HCT116 (cell line): ENCODE measurements at regions not wholly inside any gene's neighbourhood (a gene's known extent, or its start where the extent isn't known, plus 50 kb on each side); places are given as distances from the start of the nearest gene placed in this dataset.

Source experiments
- ATAC-seq: fragments of 200-7000 bp; cut with Tn5 transposase; 2 replicates; pipeline ENCODE4 v1.9.1; 2020; ENCODE audit warnings: mild to moderate bottlenecking, moderate library complexity
- BruUV-seq: library from RNA; stranded (reverse); fragments of 400-500 nt; replicated peaks from 2 replicates; lab custom pipeline; 2021; lab: Mats Ljungman, UMichigan
- CTCF ChIA-PET: fragments of 300-600 bp; sonication (Branson Sonifier 250); formaldehyde crosslinking; loops from one replicate; lab custom pipeline; 2021; ENCODE audit warnings: antibody characterized with exemption; lab: Charles Lee
- POLR2A ChIA-PET: fragments of 300-600, 350-600 bp; sonication (Branson Sonifier 250); formaldehyde crosslinking; loops from one replicate; lab custom pipeline; 2021; ENCODE audit warnings: antibody characterized with exemption; lab: Charles Lee
- RAD21 ChIA-PET, 2 experiments: fragments of 300-600 bp; sonication (Branson Sonifier 250); formaldehyde crosslinking; loops; one replicate each; lab custom pipeline; 2023; ENCODE audit warnings: low total read pairs in 2 of 2; ENCODE audit not compliant: uncharacterized antibody in 2 of 2, unreplicated experiment in 2 of 2, low non-redundant PET in 1 of 2; lab: Charles Lee
- DNase-seq: peaks from one replicate; pipeline ENCODE4 v3.0.0-alpha.2; 2010; ENCODE audit warnings: low read depth, low spot score
- H2AFZ ChIP-seq: fragments of 200-600 bp; shearing (Covaris generic), sonication (generic); 2 replicates; pipeline ENCODE4 v1.6.1; 2017; ENCODE audit warnings: low read depth, mixed run types, mixed read lengths, antibody characterized with exemption, low read length; ENCODE audit not compliant: poor library complexity, severe bottlenecking
- H3K27ac ChIP-seq: 2 replicates; pipeline ENCODE4 v1.5.1; 2012; ENCODE audit warnings: low read depth, low read length
- H3K27me3 ChIP-seq: fragments of 200-600 bp; sonication (generic); 2 replicates; pipeline ENCODE4 v1.6.1; 2016; ENCODE audit warnings: mixed run types, low read length, mixed read lengths; ENCODE audit not compliant: insufficient read depth
- H3K36me3 ChIP-seq, 2 experiments: fragments of 200-500 bp in 1 of 2; fragments of 200-600 bp in 1 of 2; sonication (Bioruptor generic) in 1 of 2; sonication (generic) in 1 of 2; 2 replicates each; pipeline versions ENCODE4 v1.5.1 to v1.6.1; 2014 to 2016; ENCODE audit warnings: low read length in 2 of 2, inconsistent platforms in 1 of 2, mixed read lengths in 1 of 2, mixed run types in 1 of 2; ENCODE audit not compliant: insufficient read depth in 2 of 2, control insufficient read depth in 1 of 2
- H3K4me1 ChIP-seq, 2 experiments: fragments of 200-600 bp in 1 of 2; sonication (generic) in 1 of 2; 2 replicates each; pipeline versions ENCODE4 v1.5.1 to v1.6.1; 2012 to 2017; ENCODE audit warnings: low read length in 2 of 2, inconsistent platforms in 1 of 2, mild to moderate bottlenecking in 1 of 2, mixed read lengths in 1 of 2, mixed run types in 1 of 2, moderate library complexity in 1 of 2; ENCODE audit not compliant: insufficient read depth in 2 of 2, control insufficient read depth in 1 of 2
- H3K4me2 ChIP-seq: fragments of 200-600 bp; sonication (generic); 2 replicates; pipeline ENCODE4 v1.6.1; 2017; ENCODE audit warnings: mixed run types, low read length, mixed read lengths
- H3K4me3 ChIP-seq, 2 experiments: fragments of 200-600 bp in 1 of 2; sonication (generic) in 1 of 2; replicated peaks in 1 of 2; 2 replicates each; pipeline ENCODE4 v1.5.1; 2011 to 2016; ENCODE audit warnings: low read length in 2 of 2, control low read depth in 1 of 2, low read depth in 1 of 2, mild to moderate bottlenecking in 1 of 2, mixed read lengths in 1 of 2, mixed run types in 1 of 2
- H3K79me2 ChIP-seq: fragments of 200-600 bp; sonication (generic); 2 replicates; pipeline ENCODE4 v1.6.1; 2017; ENCODE audit warnings: mild to moderate bottlenecking, mixed run types, low read length, moderate library complexity, mixed read lengths; ENCODE audit not compliant: insufficient read depth
- H3K9ac ChIP-seq: fragments of 200-600 bp; sonication (generic); 2 replicates; pipeline ENCODE4 v1.6.1; 2016; ENCODE audit warnings: low read length, mixed read lengths
- H3K9me2 ChIP-seq: fragments of 200-600 bp; sonication (generic), shearing (Covaris generic); 2 replicates; pipeline ENCODE4 v1.6.1; 2017; ENCODE audit warnings: mixed run types, mild to moderate bottlenecking, moderate library complexity; ENCODE audit not compliant: insufficient read depth
- H3K9me3 ChIP-seq, 2 experiments: fragments of 200-500 bp in 1 of 2; fragments of 200-600 bp in 1 of 2; sonication (Bioruptor generic) in 1 of 2; sonication (generic) in 1 of 2; 2 replicates each; pipeline ENCODE4 v1.6.1; 2014 to 2017; ENCODE audit warnings: low read length in 2 of 2, mixed read lengths in 2 of 2, inconsistent platforms in 1 of 2, low read depth in 1 of 2, mild to moderate bottlenecking in 1 of 2, mixed run types in 1 of 2, moderate library complexity in 1 of 2; ENCODE audit not compliant: control insufficient read depth in 1 of 2, insufficient read depth in 1 of 2
- H4K20me1 ChIP-seq: fragments of 200-600 bp; sonication (generic), shearing (Covaris generic); 2 replicates; pipeline ENCODE4 v1.6.1; 2017; ENCODE audit warnings: mixed run types, mild to moderate bottlenecking, moderate library complexity; ENCODE audit not compliant: insufficient read depth
- ATF3 ChIP-seq: IDR thresholded peaks from 2 replicates; pipeline ENCODE4 v1.6.1; 2012
- CBX3 ChIP-seq: IDR thresholded peaks from 2 replicates; pipeline ENCODE4 v1.6.1; 2012; ENCODE audit warnings: low read depth
- CEBPB ChIP-seq: IDR thresholded peaks from 2 replicates; pipeline ENCODE4 v1.6.1; 2012; ENCODE audit warnings: low read depth
- CTCF ChIP-seq, 3 experiments: fragments of 200-600 bp in 1 of 3; sonication (generic) in 1 of 3; IDR thresholded peaks in 2 of 3; conservative IDR thresholded peaks in 1 of 3; 2 replicates each; pipeline ENCODE4 v1.5.1; 2012 to 2017; ENCODE audit warnings: low read depth in 2 of 3, low read length in 2 of 3, antibody characterized with exemption in 1 of 3, borderline replicate concordance in 1 of 3, control low read depth in 1 of 3, mild to moderate bottlenecking in 1 of 3, mixed read lengths in 1 of 3, mixed run types in 1 of 3, moderate library complexity in 1 of 3; ENCODE audit not compliant: insufficient read depth in 1 of 3
- EGR1 ChIP-seq: IDR thresholded peaks from 2 replicates; pipeline ENCODE4 v1.6.1; 2012; ENCODE audit warnings: low read depth
- ELF1 ChIP-seq: IDR thresholded peaks from 2 replicates; pipeline ENCODE4 v1.6.1; 2012; ENCODE audit warnings: low read depth, borderline replicate concordance
- EZH2 ChIP-seq: fragments of 200-600 bp; sonication (generic); IDR thresholded peaks from 2 replicates; pipeline ENCODE4 v1.6.1; 2017; ENCODE audit warnings: antibody characterized with exemption, mixed run types
- FOSL1 ChIP-seq: IDR thresholded peaks from 2 replicates; pipeline ENCODE4 v1.6.1; 2012; ENCODE audit warnings: low read depth
- MAX ChIP-seq: IDR thresholded peaks from 2 replicates; pipeline ENCODE4 v1.6.1; 2012
- POLR2AphosphoS5 ChIP-seq: IDR thresholded peaks from 2 replicates; pipeline ENCODE4 v1.6.1; 2011; ENCODE audit warnings: mild to moderate bottlenecking, low read depth, low read length, moderate library complexity
- RAD21 ChIP-seq: IDR thresholded peaks from 2 replicates; pipeline ENCODE4 v1.6.1; 2012; ENCODE audit warnings: low read depth, mild to moderate bottlenecking
- REST ChIP-seq: IDR thresholded peaks from 2 replicates; pipeline ENCODE4 v1.6.1; 2012; ENCODE audit warnings: low read depth
- SIN3A ChIP-seq: IDR thresholded peaks from 2 replicates; pipeline ENCODE4 v1.6.1; 2012; ENCODE audit warnings: low read depth
- SP1 ChIP-seq: IDR thresholded peaks from 2 replicates; pipeline ENCODE4 v1.6.1; 2012; ENCODE audit warnings: low read depth
- SRF ChIP-seq: IDR thresholded peaks from 2 replicates; pipeline ENCODE4 v1.6.1; 2012; ENCODE audit warnings: low read depth
- TCF7L2 ChIP-seq: IDR thresholded peaks from 2 replicates; pipeline ENCODE4 v1.7.0; 2011; ENCODE audit warnings: borderline replicate concordance, inconsistent platforms; ENCODE audit not compliant: insufficient read depth, insufficient read length; ENCODE audit errors: extremely low read depth
- YY1 ChIP-seq: IDR thresholded peaks from 2 replicates; pipeline ENCODE4 v1.6.1; 2011; ENCODE audit warnings: low read length, low read depth, moderate library complexity, mild to moderate bottlenecking; ENCODE audit not compliant: insufficient replicate concordance; ENCODE audit errors: extremely low read depth
- ZNF274 ChIP-seq: fragments of 200-500 bp; sonication (Bioruptor generic); IDR thresholded peaks from 2 replicates; pipeline ENCODE4 v1.6.1; 2014; ENCODE audit warnings: mild to moderate bottlenecking, low read depth, low read length, inconsistent platforms
- intact Hi-C: fragments of 100-400 bp; cut with micrococcal nuclease; formaldehyde crosslinking; loops from 2 replicates; pipeline ENCODE4 v1.10.0; 2022
- TF ChIP-seq, protein P1 (sequence below): IDR thresholded peaks from 2 replicates; pipeline ENCODE4 v1.6.1; 2011; ENCODE audit warnings: mild to moderate bottlenecking, low read length, moderate library complexity; ENCODE audit not compliant: insufficient replicate concordance; ENCODE audit errors: extremely low read depth

DNA sequence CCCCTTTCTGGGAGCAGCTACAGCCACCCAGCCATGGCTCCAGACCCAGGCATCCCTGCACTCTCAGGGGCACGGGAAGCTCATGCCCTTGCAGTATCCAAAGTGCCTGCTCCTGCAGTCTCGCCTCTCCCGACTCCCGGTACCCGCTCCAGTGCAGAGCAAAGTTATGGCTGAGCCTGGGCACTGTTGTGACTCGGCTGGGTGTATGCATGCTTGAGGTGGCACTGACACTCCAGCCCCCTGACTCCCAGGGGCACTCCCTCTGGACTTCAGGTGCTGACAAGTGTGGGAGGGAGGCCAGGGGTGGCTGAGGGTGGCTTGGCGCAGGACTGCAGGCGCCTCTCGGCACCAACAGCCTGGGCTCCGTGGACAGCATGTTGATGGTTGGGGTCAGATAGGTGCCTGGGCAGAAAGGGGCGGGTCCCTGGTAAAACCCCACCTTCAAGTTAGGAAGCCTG lies 580.1 kb upstream of the ADGRL2 start:
- Histone ChIP-seq H3K36me3 (no peaks in the 10 kb centered on the region), H3K4me1 (no peaks in the 10 kb centered on the region), H3K9me3 (no peaks in the 10 kb centered on the region), H3K4me2 (no peak overlapping the region), H4K20me1 (no peaks in the 10 kb centered on the region), H3K9me2 (no peaks in the 10 kb centered on the region), H3K79me2 (no peaks in the 10 kb centered on the region), H3K27ac (no peak overlapping the region), H3K4me3 (no peak overlapping the region), H3K9ac (no peak overlapping the region), H2AFZ (no peak overlapping the region), H3K27me3 (no peaks in the 10 kb centered on the region)
- TF ChIP-seq EZH2: no peak
- no peak for TF ChIP-seq POLR2AphosphoS5
- no peak for TF ChIP-seq SIN3A
- TF ChIP-seq SP1: no peak
- TF ChIP-seq REST: no peak
- no peak for TF ChIP-seq CBX3
- no peak for TF ChIP-seq FOSL1
- TF ChIP-seq RAD21: no peak
- no peak for TF ChIP-seq CTCF (IDR thresholded peaks at IDR 0.05 in 2 of 3, conservative IDR thresholded peaks at IDR 0.05 in 1 of 3; ENCODE audit: borderline replicate concordance in 1 of 3, insufficient read depth in 1 of 3, low read depth in 2 of 3, low read length in 2 of 3)
- TF ChIP-seq EGR1: no peak
- TF ChIP-seq, protein P1, sequence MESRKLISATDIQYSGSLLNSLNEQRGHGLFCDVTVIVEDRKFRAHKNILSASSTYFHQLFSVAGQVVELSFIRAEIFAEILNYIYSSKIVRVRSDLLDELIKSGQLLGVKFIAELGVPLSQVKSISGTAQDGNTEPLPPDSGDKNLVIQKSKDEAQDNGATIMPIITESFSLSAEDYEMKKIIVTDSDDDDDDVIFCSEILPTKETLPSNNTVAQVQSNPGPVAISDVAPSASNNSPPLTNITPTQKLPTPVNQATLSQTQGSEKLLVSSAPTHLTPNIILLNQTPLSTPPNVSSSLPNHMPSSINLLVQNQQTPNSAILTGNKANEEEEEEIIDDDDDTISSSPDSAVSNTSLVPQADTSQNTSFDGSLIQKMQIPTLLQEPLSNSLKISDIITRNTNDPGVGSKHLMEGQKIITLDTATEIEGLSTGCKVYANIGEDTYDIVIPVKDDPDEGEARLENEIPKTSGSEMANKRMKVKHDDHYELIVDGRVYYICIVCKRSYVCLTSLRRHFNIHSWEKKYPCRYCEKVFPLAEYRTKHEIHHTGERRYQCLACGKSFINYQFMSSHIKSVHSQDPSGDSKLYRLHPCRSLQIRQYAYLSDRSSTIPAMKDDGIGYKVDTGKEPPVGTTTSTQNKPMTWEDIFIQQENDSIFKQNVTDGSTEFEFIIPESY: no peak
- TF ChIP-seq ELF1: no peak
- no peak for TF ChIP-seq ZNF274
- no peak for TF ChIP-seq YY1
- no peak for TF ChIP-seq CEBPB
- TF ChIP-seq SRF: no peak
- no peak for TF ChIP-seq TCF7L2
- TF ChIP-seq ATF3: no peak
- TF ChIP-seq MAX: no peak
- ATAC-seq (no peak), DNase-seq (no peak)
- intact Hi-C loops: loop anchor here (10.0 kb wide), 1 partner anchor 426 kb away; no protein-coding TSS in a partner anchor
- ChIA-PET CTCF (no interaction called here), POLR2A (no interaction called here), RAD21 (no interaction called here)
- BruUV-seq: no TSS peak
